HG03457 (cell line): ENCODE measurements at regions not wholly inside any gene's neighbourhood (a gene's known extent, or its start where the extent isn't known, plus 50 kb on each side); places are given as distances from the start of the nearest gene placed in this dataset.
"Not testable (repeated sequence)": the region's sequence is repeated elsewhere in the genome, so short reads cannot be mapped to it uniquely, and the experiment has no call there.

Experiments used
- ATAC-seq: cut with Tn5 transposase; IDR thresholded peaks from one replicate; pipeline ENCODE4 v1.9.1; 2021; ENCODE audit warnings: moderate number of reproducible peaks; ENCODE audit not compliant: unreplicated experiment

GRCh38 chr20:6663104-6663503 is 104.4 kb upstream of the BMP2 start:
- peak; percentile 83 for ATAC-seq

GRCh38 chr20:6662309-6662708 is 105.2 kb upstream of the BMP2 start:
- ATAC-seq: no peak

GRCh38 chr20:6660441-6660840 is 107.0 kb upstream of the BMP2 start:
- no peak for ATAC-seq

- not testable (repeated sequence) for ATAC-seq
Observed at GRCh38 chr20:6658909-6659308, 108.6 kb upstream of the BMP2 start.

DNA sequence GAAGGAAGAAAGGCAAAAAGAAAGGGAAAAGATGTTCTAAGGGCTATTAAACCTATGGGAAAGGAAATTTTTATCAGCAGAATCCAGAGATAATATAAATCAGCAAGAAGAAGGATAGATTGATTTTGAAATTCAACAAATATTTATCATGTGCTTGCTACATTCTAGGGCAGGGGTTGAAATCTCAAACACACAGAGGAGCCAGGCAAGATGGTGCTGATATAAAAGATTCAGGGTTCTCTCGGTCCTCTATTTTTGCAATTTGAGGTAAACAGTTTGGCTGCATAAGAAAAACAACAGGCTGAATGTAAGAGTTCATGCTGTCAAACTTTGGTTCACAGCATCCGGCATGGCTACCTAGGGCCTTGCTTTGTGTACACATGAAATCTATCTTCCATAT is 109.6 kb upstream of the BMP2 start:
- ATAC-seq: no peak

DNA sequence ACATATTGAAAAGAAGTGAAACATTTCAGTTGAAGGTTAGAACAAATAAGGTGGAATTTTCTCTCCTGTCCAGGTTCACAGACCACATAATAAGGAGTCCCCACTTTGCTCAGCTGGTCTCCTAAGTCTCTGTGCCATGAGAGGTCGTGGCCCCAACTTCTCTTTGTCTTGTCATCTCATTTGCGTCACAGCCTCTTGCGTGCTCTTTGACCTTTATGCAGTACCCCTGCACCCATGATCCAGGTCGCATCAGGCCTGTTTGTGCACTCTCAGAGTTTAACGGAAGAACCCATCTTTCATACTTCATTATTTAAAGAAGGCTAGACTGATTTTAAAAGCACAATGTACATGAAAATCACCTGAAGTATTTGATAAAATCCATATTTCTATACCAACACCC is 110.4 kb upstream of the BMP2 start:
- ATAC-seq: no peak

GRCh38 chr20:6654513-6655252 is 112.8 kb upstream of the BMP2 start:
- no peak for ATAC-seq

DNA sequence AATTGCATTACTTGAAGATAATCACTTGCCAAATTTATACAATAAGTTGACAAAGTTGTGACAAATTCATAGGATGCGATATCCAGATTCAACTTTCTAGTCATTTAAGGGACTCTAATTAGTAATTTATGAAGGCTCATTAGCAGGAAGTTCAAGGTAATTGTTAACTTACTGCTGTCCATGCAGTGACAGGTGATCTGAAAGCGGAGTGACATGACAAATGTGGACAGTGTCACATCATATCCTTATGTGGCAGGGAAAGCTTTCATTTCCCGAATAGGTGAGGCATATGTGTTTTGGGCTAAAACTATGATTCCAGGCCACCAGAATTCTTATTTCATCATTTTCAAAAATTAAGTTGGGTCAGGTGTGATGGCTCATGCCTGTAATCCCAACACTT is 115.9 kb upstream of the BMP2 start:
- ATAC-seq: peak; percentile 65

GRCh38 chr20:6651016-6651415 is 116.5 kb upstream of the BMP2 start:
- ATAC-seq: no peak

- no peak for ATAC-seq
Observed at GRCh38 chr20:6646021-6646636, 121.4 kb upstream of the BMP2 start.

GRCh38 chr20:6644813-6645628 is 122.5 kb upstream of the BMP2 start:
- ATAC-seq: no peak

DNA sequence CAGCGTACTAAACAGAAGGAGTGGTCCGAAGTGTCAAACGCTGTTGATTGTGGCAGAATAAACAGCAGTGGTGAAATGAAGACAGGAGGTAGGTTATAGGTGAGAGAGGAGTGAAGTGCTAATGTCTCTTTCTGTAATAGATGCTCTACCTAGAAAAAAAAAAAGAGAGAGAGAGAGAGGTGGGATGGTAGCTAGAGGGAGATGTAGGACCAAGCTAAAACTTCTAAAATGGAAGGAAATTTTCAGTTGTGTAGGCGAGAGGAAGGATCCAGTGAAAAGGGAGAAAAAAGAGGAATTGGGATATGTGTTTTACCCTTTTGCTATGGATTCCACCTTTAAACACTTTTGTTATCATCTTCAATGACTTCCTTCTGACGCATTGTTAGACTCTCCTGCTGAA is 126.5 kb upstream of the BMP2 start:
- ATAC-seq: no peak

DNA sequence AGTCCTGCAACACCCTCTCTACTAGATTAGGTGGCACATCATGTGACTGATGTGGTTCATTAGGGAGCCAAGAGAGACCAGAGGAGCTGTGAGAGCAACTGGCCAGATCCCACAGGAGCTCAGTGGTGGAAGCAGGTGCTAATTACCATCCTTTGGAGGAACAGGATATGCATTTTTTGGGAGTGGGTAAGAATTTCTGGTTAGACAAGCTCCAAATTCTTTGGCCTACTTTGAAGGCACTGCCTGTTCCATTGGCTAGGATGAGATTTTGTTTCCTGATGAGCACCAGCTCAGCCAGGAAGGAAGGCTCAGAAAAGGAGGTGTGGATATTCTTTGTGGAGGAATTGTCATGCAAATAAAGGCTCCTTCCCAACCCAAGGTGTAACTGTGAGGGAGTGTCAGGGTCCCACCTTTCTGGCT is 130.3 kb upstream of the BMP2 start:
- ATAC-seq: no peak

DNA sequence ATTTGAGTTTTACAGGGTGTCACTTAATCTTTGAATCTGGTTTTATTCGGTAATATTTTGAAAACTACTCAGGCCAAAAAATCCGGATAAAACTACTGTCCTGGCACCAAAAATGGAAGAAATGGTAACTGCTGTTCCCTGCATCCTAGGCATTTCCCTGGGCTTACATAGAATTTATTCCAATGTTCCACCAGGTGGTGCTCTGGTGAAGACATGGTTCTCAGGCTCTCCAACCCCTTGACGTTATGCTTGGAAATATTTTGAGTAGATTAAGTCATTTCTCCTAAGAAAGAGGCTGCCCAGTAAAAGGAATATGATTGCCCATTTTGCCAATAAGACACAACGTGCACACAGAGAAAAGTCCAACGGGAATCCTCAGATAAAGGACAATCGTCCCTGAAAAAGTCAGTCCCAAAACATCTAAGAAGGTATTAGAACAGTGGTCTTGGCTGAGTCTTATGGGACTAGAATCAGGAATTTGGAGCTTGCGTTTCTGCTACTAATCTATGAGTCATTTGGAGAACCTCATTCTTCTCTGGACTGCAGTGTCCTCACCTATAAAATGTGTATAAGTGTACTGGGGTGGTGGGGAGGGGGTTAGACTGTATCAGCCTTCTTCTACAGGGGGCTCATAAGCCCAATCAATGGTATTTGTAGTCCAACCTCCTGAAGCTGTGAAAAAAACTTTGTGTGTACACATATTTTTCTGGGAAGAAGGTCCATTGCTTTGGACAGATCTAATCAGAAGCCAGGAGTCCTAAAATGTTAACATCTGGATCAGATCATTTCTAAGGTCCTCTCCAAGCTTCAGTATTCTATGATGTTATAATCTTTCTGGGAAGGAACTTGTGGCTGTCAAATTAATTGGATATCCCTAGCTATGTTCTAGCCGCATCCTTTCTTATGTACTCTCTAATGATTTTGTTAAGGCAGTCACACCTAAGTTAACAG is 131.0 kb upstream of the BMP2 start:
- no peak for ATAC-seq

DNA sequence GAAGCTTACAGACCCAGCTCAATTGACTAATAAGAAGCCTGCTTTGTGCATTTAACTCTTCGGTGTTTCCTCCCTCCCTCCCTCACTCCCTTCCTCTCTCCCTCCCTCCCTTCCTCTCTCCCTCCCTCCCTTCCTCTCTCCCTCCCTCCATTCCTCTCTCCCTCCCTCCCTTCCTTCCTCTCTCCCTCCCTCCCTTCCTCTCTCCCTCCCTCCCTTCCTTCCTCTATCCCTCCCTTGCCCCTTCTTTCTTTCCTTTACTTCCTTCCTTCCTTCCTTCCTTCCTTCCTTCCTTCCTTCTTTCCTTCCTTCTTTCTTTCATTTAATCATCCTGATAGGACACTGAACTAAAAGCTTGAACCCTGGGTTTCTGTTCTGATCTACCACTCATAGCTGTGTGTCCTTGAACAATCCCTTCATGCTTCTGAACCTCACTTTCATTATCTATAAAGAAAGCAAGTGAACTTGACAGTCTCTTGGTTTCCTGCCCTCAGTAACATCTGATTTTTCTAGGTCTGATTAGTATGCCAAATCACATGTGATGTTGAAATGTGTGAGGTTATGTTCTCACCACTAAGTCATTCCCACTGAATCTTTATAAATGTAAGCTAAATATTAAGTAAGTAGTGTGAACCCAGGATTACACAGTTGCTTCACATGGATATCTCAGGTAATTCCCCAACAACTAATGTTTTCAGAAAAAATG is 132.3 kb upstream of the BMP2 start:
- ATAC-seq: peak; percentile 60

- no peak for ATAC-seq
Observed at GRCh38 chr20:6632187-6632586, 135.3 kb upstream of the BMP2 start.

DNA sequence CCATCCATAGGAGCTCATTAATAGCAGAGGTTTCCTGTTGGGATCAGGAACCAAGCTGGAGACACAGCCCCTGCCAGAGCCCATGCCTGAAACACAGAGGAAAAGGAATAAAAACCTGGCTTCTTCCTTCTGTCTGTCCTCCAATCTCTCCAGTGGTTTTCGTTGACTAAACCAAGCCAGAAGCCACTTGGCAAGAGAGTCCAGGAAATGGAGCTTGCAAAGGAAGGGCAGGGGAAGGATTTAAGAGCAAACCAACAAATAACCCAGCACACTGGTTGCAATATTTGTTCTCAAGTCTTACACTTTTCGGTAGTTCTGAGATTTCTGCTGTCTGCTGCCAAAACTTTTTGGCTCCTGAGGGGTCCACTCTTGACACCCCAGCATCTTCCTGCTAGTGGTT is 137.0 kb upstream of the BMP2 start:
- no peak for ATAC-seq

DNA sequence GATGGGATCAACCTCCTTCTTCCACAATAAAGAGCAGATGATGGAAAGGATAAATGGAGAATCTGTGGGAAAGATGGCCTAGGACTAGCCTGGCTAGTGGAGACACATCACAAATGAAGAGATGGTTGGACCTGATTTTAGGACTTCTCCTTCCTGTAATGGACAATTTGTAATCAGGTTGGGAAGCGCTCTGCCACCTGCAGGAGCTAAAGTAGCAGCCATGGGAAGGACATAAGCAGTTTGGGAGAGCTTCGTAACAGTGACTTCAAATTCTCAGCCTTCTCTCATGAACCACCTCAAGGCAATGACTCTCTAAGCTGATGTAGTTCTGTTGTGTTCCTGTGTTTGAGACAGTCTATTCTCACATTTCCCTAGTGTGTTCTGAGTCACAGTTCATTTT is 137.9 kb upstream of the BMP2 start:
- no peak for ATAC-seq

DNA sequence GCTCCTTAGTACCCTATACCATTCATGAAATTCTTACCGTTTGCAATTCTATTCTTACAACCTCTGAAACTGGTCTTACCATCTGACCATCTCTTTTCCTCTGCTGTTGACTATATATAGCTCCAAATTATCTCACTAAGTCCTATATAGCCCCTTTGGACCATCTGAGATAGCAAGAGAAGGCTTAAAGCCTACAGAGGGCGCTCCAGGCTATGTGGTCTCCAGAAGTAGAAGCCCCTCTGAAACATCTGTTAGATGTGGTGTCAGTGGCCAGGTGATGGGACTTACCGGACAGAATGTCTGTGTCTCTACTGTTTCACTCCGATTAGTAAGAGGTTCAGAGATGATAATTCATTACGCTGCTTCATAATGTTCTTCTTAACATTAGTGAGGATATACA is 140.7 kb upstream of the BMP2 start:
- ATAC-seq: no peak

- ATAC-seq: peak; percentile 99
Observed at GRCh38 chr20:6623989-6624388, 143.5 kb upstream of the BMP2 start.
